Breast epithelium (tissue), 4 donors: ENCODE measurements at regions not wholly inside any gene's neighbourhood (a gene's known extent, or its start where the extent isn't known, plus 50 kb on each side); places are given as distances from the start of the nearest gene placed in this dataset.

Experiments
- DNase-seq, 2 donors: peaks; one replicate each; pipeline ENCODE4 v3.0.0-alpha.2; 2019; ENCODE audit warnings: low spot score in 2 of 2
- H3K27ac ChIP-seq, 2 donors: fragments of 200-600 bp; sonication (generic) in 1 of 2; one replicate each; pipeline ENCODE4 v1.5.1; 2016 to 2019; ENCODE audit warnings: mild to moderate bottlenecking in 1 of 2
- H3K27me3 ChIP-seq, 2 donors: fragments of 200-600 bp; sonication (generic) in 1 of 2; one replicate each; pipeline versions ENCODE4 v1.5.1 to v1.6.0; 2017 to 2019; ENCODE audit warnings: control low read depth in 1 of 2, mild to moderate bottlenecking in 1 of 2
- H3K36me3 ChIP-seq: fragments of 200-600 bp; one replicate; pipeline ENCODE4 v1.5.1; 2019
- H3K4me1 ChIP-seq, 2 donors: fragments of 200-600 bp; sonication (generic); one replicate each; pipeline ENCODE4 v1.5.1; 2016 to 2019; ENCODE audit warnings: control low read depth in 1 of 2
- H3K4me3 ChIP-seq, 3 donors: fragments of 200-600 bp; sonication (generic); 1 replicate in 2 of 3; 2 replicates in 1 of 3; pipeline ENCODE4 v1.5.1; 2016 to 2019; ENCODE audit warnings: mild to moderate bottlenecking in 3 of 3, moderate library complexity in 2 of 3
- H3K9me3 ChIP-seq, 2 donors: fragments of 200-600 bp; sonication (generic) in 1 of 2; one replicate each; pipeline ENCODE4 v1.5.1; 2016 to 2019; ENCODE audit warnings: control low read depth in 1 of 2
- POLR2A ChIP-seq: fragments of 450-650 bp; IDR thresholded peaks from one replicate; pipeline ENCODE4 v1.6.1; 2016; ENCODE audit warnings: antibody characterized with exemption, mild to moderate bottlenecking, moderate library complexity
- POLR2AphosphoS5 ChIP-seq, 3 donors: sonication (generic); formaldehyde crosslinking; IDR thresholded peaks; one replicate each; pipeline ENCODE4 v1.6.1; 2017; ENCODE audit warnings: antibody characterized with exemption in 3 of 3
- intact Hi-C: fragments of 100-400 bp; cut with DNase I; formaldehyde crosslinking; loops from one replicate; pipeline ENCODE4 v1.15.1; 2023; ENCODE audit warnings: low total_unique reads
- TF ChIP-seq, protein P1 (sequence below), 3 donors: fragments of 450-650 bp; IDR thresholded peaks; one replicate each; pipeline ENCODE4 v1.5.1; 2016 to 2017; ENCODE audit warnings: antibody characterized with exemption in 3 of 3, mild to moderate bottlenecking in 3 of 3, moderate library complexity in 3 of 3

GRCh38 chr1:10848109-10848684 is 51.8 kb upstream of the CASZ1 start:
- H3K4me1 ChIP-seq: no peaks in the 10 kb centered on the region
- H3K27ac ChIP-seq: no peak overlapping the region
- peaks cover 0 to 6% of the 10 kb centered on the region in 2 donors for H3K27me3 ChIP-seq
- intact Hi-C loops: no loop called here
- TF ChIP-seq, protein P1, sequence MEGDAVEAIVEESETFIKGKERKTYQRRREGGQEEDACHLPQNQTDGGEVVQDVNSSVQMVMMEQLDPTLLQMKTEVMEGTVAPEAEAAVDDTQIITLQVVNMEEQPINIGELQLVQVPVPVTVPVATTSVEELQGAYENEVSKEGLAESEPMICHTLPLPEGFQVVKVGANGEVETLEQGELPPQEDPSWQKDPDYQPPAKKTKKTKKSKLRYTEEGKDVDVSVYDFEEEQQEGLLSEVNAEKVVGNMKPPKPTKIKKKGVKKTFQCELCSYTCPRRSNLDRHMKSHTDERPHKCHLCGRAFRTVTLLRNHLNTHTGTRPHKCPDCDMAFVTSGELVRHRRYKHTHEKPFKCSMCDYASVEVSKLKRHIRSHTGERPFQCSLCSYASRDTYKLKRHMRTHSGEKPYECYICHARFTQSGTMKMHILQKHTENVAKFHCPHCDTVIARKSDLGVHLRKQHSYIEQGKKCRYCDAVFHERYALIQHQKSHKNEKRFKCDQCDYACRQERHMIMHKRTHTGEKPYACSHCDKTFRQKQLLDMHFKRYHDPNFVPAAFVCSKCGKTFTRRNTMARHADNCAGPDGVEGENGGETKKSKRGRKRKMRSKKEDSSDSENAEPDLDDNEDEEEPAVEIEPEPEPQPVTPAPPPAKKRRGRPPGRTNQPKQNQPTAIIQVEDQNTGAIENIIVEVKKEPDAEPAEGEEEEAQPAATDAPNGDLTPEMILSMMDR (IDR thresholded peaks at IDR 0.05): no peak
- TF ChIP-seq POLR2A: no peak
- no peak for TF ChIP-seq POLR2AphosphoS5 (IDR thresholded peaks at IDR 0.05)
- peaks cover 10 to 13% of the 10 kb centered on the region in 2 donors for H3K9me3 ChIP-seq
- no peaks in the 10 kb centered on the region for H3K36me3 ChIP-seq
- DNase-seq: no peak
- no peak overlapping the region for H3K4me3 ChIP-seq

DNA sequence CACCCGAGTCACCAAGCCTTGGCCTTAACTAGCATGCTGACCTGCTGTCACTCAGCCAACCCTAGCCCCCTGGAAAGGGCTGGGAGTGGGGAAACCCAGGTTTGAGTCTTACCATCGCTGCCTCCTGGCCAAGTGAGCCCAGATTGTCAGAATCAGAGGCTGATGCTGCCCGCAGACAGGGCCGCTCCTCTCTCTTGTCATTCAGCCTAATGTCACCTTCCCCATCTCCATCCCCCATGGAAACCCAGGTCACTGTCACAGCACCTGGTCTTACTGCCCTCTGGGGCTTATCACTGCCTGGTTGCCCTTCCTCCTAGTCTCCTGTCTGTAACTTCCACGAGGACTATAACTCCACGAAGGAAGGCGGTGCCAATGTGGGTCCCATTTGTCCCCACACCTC is 53.6 kb upstream of the CASZ1 start:
- no peak for DNase-seq
- Histone ChIP-seq H3K4me1 (no peaks in the 10 kb centered on the region), H3K9me3 (no peaks in the 10 kb centered on the region), H3K27ac (no peak overlapping the region), H3K4me3 (no peak overlapping the region), H3K27me3 (peaks cover 0 to 6% of the 10 kb centered on the region in 2 donors), H3K36me3 (no peaks in the 10 kb centered on the region)
- TF ChIP-seq, protein P1 (IDR thresholded peaks at IDR 0.05): no peak
- no peak for TF ChIP-seq POLR2A
- no peak for TF ChIP-seq POLR2AphosphoS5 (IDR thresholded peaks at IDR 0.05)
- intact Hi-C loops: no loop called here

- intact Hi-C loops: no loop called here
- TF ChIP-seq POLR2AphosphoS5 (IDR thresholded peaks at IDR 0.05): no peak
- no peak for TF ChIP-seq POLR2A
- TF ChIP-seq, protein P1 (IDR thresholded peaks at IDR 0.05): no peak
- H3K9me3 ChIP-seq: no peaks in the 10 kb centered on the region
- no peaks in the 10 kb centered on the region for H3K36me3 ChIP-seq
- no peak for DNase-seq
- no peak overlapping the region for H3K4me3 ChIP-seq
- no peaks in the 10 kb centered on the region for H3K4me1 ChIP-seq
- H3K27me3 ChIP-seq: peaks cover 0 to 6% of the 10 kb centered on the region in 2 donors
- no peak overlapping the region for H3K27ac ChIP-seq
Measured at GRCh38 chr1:10851024-10852013, 54.9 kb upstream of the CASZ1 start.

- TF ChIP-seq POLR2A (no peak), POLR2AphosphoS5 (IDR thresholded peaks at IDR 0.05) (no peak)
- TF ChIP-seq, protein P1 (IDR thresholded peaks at IDR 0.05): no peak
- H3K36me3 ChIP-seq: no peaks in the 10 kb centered on the region
- no peak overlapping the region for H3K4me3 ChIP-seq
- H3K27ac ChIP-seq: no peak overlapping the region
- peaks cover 0 to 6% of the 10 kb centered on the region in 2 donors for H3K27me3 ChIP-seq
- intact Hi-C loops: no loop called here
- H3K9me3 ChIP-seq: no peaks in the 10 kb centered on the region
- H3K4me1 ChIP-seq: no peaks in the 10 kb centered on the region
- DNase-seq: no peak
Measured at GRCh38 chr1:10852018-10852417, 55.6 kb upstream of the CASZ1 start.

GRCh38 chr1:10852486-10852885 is 56.0 kb upstream of the CASZ1 start:
- H3K4me1 ChIP-seq: no peaks in the 10 kb centered on the region
- intact Hi-C loops: no loop called here
- H3K4me3 ChIP-seq: no peak overlapping the region
- H3K27me3 ChIP-seq: peaks cover 0 to 6% of the 10 kb centered on the region in 2 donors
- H3K36me3 ChIP-seq: no peaks in the 10 kb centered on the region
- TF ChIP-seq, protein P1 (IDR thresholded peaks at IDR 0.05): no peak
- TF ChIP-seq POLR2A (no peak), POLR2AphosphoS5 (IDR thresholded peaks at IDR 0.05) (no peak)
- H3K27ac ChIP-seq: no peak overlapping the region
- no peak for DNase-seq
- H3K9me3 ChIP-seq: no peaks in the 10 kb centered on the region
